GM04503 (cell line): ENCODE measurements at regions not wholly inside any gene's neighbourhood (a gene's known extent, or its start where the extent isn't known, plus 50 kb on each side); places are given as distances from the start of the nearest gene placed in this dataset.

Experiments
- DNase-seq: peaks from one replicate; pipeline ENCODE4 v3.0.0-alpha.2; 2012; ENCODE audit warnings: low read depth

DNA sequence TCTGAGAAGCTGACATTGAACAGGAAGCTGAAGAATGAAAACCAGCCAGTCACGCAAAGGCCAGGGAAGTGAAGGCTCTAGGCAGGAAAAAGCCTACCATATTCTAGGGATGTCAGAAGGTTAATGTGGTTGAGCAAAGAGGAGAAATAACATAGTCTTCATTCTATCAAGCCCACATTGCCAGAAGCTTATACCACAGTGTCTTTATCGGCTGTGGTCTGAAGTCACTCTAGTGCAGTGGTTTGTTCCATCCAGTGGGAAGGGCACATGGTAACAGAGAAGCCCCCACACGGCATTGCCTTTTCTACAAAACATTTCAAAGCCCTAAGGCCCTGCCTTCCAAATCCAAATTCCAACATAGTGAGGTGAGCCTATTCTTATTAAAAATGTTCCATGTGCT, 311.3 kb downstream of the TNS1 start:
- DNase-seq, result no peak

GRCh38 chr2:217689053-217689452, 313.7 kb downstream of the TNS1 start:
- DNase-seq, result no peak

- no peak for DNase-seq
Measured at GRCh38 chr2:217688494-217688893, 314.3 kb downstream of the TNS1 start.

GRCh38 chr2:217687771-217688170, 315.0 kb downstream of the TNS1 start:
- DNase-seq, result no peak

DNA sequence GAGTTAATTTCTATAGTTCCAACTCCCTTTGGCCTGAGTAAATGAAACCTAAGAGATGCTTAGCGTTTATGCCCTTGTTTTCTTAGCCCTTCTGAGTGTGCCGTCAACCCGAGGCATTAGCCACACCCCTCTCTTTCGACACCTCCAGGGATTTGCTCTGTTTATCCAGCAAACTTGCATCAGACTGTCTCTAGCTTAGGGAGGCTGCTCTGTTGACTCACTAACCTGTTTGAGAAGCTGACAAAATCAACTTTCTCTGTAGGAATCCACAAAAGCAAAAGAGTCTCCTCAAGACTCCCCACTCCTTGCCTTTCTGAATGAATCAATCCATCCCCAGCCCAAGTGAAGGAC, 317.6 kb downstream of the TNS1 start:
- peak; percentile 92 for DNase-seq

DNA sequence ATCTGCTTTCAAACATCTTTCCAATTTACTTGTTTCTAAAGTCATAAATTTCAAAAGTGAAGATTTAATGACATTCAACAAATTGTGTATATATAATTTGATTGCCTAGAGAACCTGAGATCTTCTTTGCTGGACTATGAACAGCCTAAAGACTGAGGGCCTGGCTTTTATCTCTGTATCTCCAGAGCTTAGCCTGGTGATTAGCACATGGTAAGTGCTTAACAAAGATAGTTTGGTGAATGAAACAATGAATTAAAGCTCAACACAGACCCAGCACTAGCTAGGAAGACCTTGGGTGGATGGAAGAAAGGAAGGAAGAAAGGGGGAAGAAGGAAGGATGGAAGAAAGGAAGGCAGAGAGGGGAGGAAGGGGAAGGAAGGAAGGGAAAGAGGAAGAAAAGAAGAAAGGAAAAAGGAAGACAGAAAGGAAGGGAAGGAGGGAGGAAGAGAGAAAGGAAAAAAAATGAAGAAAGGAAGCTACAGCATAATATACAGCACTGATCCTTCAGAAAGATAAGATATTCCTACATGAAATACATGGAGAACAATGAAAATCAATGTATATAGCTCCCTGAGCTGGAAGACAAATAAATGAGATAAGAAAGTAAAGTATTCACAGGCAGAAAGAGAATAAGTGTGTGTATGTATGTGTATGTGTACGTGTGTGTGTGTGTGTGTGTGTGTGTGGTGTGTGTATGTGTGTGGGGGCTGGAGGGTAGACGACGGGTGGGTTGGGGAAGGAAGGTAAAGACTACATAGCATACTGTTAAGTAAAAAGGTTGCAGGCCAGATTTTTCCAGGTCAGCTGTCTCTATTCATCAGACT, 318.2 kb downstream of the TNS1 start:
- DNase-seq, result no peak

DNA sequence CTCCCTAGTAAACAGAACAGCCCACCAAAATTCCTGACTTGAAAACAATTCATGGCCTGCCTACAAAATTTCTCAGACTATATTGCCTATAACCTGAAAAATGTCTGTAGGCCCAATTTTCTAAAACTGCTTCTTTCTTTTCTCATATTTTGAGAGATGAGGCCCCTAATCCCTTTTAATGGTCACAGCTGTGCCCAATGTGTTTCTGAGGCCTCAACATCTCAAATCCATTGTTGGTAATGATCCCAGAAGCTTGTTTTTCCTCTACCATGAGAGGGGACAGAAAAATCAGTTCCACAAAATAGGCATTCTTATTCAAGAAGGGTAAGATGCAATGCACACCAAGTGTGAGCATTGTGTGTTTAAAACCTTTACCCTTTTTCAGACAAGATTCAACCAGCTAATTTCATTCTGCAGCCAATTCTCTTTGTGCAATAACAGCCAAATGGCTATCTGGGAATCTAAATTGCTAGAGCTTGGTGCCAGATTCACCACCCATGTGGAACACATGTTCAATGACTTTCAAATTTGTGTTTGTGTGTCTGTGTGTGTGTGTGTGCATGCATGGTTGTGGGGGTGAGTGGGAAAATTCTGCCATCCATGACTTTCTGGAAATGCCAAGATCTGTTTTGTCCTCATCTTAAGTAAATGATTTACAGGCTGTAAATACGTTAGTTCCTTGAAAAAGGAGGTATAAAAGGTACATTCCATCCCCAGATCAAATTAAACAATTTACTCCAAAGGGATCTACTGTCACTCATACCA, 319.5 kb downstream of the TNS1 start:
- DNase-seq, result no peak

DNA sequence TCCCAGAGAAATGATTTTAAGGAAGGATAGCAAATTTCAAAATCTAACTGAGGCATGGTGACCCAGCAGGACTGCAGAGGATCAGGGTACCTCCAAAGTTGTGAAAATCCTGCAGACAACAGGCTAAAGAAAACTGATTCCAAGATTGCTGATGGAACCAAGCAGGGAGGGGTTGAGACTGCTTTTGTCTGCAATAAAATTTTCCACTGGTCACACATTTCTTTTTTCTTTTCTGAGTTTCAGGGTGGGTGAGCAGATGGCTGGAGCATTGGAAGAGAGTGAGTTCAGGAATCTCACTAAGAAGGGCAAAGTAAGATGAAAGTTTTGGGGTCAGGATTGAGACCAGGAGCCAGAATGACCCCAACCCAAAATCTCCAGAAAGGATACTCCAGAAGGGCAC, 321.0 kb downstream of the TNS1 start:
- DNase-seq, result no peak

DNA sequence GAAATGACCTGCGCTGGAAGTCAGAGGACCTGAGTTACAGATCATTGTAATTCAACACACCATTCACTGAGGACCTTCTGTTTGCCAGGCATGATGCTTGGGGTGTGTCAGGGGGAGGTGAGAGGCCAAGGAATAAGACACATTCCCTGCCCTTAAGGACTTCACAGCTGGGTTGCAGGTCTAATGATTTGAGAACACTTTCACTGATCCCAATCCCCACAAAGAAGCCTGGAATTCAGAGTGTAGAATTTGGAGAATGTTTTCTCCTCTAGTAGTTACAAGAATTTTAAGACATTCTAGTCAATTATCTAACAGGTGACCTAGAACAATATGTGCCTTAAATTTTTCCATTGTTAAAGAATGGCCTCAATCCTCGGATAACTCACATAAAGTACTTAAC, 322.4 kb downstream of the TNS1 start:
- no peak for DNase-seq

- no peak for DNase-seq
Measured at GRCh38 chr2:217673627-217674026, 329.2 kb downstream of the TNS1 start.

GRCh38 chr2:217672472-217672871, 330.3 kb downstream of the TNS1 start:
- no peak for DNase-seq

DNA sequence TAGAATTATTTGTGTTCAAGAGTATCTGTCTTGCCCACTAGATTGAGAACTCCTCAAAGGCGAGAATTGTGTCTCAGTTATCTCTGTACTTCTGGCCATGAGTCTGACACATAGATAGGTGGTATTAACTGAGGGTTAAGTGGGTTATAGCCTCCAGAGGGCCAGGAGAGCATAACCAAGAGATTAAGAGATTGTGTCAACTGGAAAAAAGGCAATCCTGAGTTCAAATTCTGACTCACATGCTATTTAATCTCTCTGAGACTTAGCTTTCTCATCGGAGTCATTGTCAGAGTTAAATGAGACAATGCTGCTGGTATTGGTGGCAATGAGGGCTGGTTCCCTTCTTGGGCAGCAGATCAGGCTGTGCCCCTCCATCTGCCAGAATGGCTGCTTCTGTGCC, 330.9 kb downstream of the TNS1 start:
- no peak for DNase-seq

DNA sequence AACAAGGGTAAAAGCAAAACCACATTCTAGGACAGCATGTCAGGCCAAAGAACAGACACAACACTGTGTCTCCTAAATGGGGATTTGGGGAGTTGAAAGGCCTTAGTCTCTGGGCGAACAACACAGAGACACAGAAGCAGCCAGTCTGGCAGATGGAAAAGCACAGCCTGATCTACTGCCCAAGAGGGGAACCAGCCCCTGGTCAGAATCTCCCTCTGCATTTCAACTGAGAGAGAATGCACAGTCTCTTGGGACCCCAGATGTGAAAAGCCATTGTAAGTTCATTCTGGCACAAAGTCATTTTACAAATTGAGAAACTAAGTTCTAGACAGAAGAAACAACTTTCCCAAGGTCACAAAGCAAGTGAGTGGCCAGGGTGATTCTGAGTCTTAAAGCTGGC, 331.7 kb downstream of the TNS1 start:
- DNase-seq, result no peak

- no peak for DNase-seq
Measured at GRCh38 chr2:217669831-217670230, 333.0 kb downstream of the TNS1 start.

- no peak for DNase-seq
Measured at GRCh38 chr2:217667512-217667911, 335.3 kb downstream of the TNS1 start.

- DNase-seq, result no peak
Measured at GRCh38 chr2:217667035-217667434, 335.8 kb downstream of the TNS1 start.

DNA sequence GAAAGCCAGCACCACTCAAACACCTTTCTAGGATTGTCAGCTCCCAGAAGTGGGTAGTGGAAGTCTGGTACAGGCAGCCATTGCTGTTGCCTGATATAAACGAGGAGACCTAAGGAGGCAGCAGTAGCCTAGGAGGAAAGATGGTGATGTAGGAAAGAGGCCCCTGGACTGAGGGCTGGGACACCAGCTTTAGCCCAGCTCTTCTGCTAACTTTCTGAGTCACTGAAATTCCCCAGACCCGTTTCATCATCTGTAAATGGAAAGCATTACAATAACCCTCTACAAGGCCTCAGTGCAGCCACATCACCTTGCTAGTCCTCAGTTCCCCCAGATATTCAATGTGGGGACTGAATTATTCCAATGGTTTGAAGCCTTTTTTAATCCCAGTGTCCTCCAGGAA, 336.5 kb downstream of the TNS1 start:
- DNase-seq, result no peak

GRCh38 chr2:217664761-217665160, 338.0 kb downstream of the TNS1 start:
- DNase-seq, result no peak

DNA sequence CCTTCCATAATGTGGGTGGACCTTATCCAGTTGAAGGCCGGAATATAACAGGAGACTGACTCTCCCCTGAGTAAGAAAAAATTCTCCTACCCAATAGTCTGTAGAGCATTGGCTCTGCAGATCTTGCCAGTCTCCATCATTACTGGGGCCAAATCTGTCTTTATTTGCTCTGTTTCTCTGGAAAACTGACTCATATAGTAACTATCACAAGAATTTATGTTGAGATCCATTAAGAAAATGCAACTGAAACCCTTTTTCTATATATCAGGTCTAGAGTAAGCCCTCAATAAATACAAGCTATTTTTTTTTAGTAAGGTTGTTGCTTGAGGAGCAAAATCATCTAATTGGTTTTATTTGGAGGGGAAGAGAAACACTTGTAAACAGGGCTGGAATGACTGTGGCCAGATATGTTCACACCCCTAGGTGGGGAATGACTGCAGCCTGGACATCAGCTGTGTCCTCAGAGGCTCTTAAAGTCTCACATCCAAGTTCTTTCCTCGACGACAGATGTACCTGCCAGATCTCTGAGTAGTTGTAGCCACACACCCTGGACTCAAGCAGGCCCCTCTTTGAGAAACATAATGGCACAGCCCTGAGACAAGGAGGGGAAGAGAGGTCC, 339.7 kb downstream of the TNS1 start:
- no peak for DNase-seq

GRCh38 chr2:217661378-217661777, 341.4 kb downstream of the TNS1 start:
- DNase-seq, result no peak

DNA sequence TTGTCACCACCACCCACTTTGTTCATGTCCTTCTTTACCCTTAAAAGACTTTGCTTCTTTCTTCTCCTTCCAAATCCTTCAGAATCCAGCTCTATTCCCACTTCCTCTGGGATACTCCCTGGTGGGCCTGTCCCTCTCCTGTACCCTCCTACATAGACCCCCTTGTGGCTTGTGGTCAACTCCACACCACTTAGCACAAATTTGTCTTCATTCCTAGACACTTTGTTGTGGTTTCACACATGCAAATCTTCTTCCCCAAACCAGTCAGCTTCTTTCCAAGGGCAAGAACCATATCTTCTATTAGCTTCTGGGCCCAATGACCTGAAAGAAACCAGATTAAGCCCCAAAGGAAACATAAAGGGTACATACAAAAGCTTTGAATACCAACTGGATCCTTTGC, 342.4 kb downstream of the TNS1 start:
- no peak for DNase-seq

DNA sequence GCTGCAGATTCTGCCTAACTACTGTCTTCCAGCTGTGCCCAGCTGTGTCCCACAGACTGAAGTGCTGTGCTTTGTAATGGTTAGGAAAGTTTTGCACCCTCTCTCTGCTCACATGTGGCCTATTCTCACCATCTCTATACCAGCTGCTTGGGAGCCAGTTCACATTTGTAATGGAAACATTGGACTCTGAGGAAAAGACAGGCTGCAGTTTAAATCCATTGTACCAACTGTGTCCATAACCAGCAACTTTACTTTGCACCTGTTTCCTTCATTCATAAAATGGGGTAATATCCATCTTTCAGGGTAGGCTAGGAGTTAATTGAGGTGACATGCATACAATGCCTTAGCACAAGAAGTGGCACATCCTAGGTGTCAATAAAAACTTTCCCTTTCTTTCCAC, 344.0 kb downstream of the TNS1 start:
- DNase-seq, result no peak

- DNase-seq, result no peak
Measured at GRCh38 chr2:217657252-217657651, 345.5 kb downstream of the TNS1 start.
